ENCODE measurements at regions not wholly inside any gene's neighbourhood (a gene's known extent, or its start where the extent isn't known, plus 50 kb on each side); places are given as distances from the start of the nearest gene placed in this dataset.

DNA sequence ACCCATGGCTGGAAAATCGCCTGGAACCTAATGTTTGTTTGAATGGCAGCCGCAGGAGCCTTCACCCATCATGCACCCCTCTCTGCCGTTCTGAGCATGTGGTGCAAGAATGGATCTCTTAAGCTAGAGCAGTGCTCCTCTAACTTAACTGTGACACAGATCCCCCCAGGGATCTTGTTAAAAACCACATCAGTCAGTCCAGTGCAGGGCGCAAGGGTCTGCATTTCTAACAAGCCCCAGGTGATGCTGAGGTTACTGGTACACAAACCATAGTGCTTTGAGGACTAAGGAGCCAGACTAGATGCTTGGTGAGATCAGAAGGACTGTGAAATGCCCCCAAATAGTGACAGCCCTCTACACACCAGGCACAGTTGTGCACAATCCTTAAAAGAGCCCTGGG, 87.1 kb upstream of the KCTD1 start:
- TF ChIP-seq GATA2 (IDR thresholded peaks at IDR 0.05; ENCODE audit: low read depth, low read length) (no peak), GATA3 (IDR thresholded peaks at IDR 0.05; ENCODE audit: low read depth, low read length) (no peak)

Data from SH-SY5Y (cell line).